Testis (tissue), 2 donors: ENCODE measurements at regions not wholly inside any gene's neighbourhood (a gene's known extent, or its start where the extent isn't known, plus 50 kb on each side); places are given as distances from the start of the nearest gene placed in this dataset.

ENCODE experiments used
- CTCF ChIP-seq, 3 experiments: fragments of 450-650 bp in 2 of 3; fragments of 200-600 bp in 1 of 3; sonication (generic) in 1 of 3; IDR thresholded peaks; one replicate each; pipeline ENCODE4 v1.5.1; 2016 to 2019; ENCODE audit warnings: antibody characterized with exemption in 3 of 3, mild to moderate bottlenecking in 2 of 3, moderate library complexity in 1 of 3
- POLR2A ChIP-seq: fragments of 450-650 bp; IDR thresholded peaks from one replicate; pipeline ENCODE4 v1.6.1; 2017; ENCODE audit warnings: antibody characterized with exemption, mild to moderate bottlenecking, moderate library complexity

- TF ChIP-seq CTCF (IDR thresholded peaks at IDR 0.05): no peak
- TF ChIP-seq POLR2A: no peak
Measured at GRCh38 chr14:56895154-56895553, 84.9 kb upstream of the OTX2 start.
